HEK293 (cell line): ENCODE measurements at regions not wholly inside any gene's neighbourhood (a gene's known extent, or its start where the extent isn't known, plus 50 kb on each side); places are given as distances from the start of the nearest gene placed in this dataset.

Experiments
- ZNF2 ChIP-seq: fragments of 450-650 bp; formaldehyde crosslinking; IDR thresholded peaks from 2 replicates; pipeline ENCODE4 v1.5.1; 2016; ENCODE audit warnings: missing biosample characterization, missing genetic modification characterization
- ZNF585B ChIP-seq: fragments of 450-650 bp; formaldehyde crosslinking; IDR thresholded peaks from 2 replicates; pipeline ENCODE4 v1.5.1; 2016; ENCODE audit warnings: missing biosample characterization, missing genetic modification characterization
- TF ChIP-seq, protein P1 (sequence below): fragments of 450-650 bp; formaldehyde crosslinking; IDR thresholded peaks from 2 replicates; pipeline ENCODE4 v1.5.1; 2016; ENCODE audit warnings: missing biosample characterization, missing genetic modification characterization

DNA sequence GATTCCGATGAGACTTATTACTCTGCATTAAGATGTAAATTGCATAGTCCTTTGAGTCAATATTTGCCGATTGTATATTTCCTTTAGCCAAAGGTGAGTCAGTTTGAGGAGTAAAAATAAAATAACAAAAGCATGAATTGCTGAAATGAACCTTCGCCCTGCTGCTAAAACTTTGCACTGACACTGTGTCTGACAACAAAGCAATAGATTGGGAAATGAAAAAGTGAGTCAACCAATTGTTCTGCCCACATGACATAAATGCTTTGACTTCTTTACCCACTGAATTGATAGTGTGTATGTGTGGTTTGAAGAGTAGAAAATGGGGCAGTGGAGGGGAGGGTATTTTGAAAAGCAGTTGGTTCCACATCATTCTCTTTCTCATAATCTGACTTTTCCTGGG is 88.4 kb upstream of the AFF2 start:
- no peak for TF ChIP-seq ZNF585B (tag by site-specific recombination)
- TF ChIP-seq, protein P1, sequence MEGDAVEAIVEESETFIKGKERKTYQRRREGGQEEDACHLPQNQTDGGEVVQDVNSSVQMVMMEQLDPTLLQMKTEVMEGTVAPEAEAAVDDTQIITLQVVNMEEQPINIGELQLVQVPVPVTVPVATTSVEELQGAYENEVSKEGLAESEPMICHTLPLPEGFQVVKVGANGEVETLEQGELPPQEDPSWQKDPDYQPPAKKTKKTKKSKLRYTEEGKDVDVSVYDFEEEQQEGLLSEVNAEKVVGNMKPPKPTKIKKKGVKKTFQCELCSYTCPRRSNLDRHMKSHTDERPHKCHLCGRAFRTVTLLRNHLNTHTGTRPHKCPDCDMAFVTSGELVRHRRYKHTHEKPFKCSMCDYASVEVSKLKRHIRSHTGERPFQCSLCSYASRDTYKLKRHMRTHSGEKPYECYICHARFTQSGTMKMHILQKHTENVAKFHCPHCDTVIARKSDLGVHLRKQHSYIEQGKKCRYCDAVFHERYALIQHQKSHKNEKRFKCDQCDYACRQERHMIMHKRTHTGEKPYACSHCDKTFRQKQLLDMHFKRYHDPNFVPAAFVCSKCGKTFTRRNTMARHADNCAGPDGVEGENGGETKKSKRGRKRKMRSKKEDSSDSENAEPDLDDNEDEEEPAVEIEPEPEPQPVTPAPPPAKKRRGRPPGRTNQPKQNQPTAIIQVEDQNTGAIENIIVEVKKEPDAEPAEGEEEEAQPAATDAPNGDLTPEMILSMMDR (tag by site-specific recombination), result no peak
- no peak for TF ChIP-seq ZNF2 (tag by site-specific recombination)
